GM18951 (cell line): ENCODE measurements at regions not wholly inside any gene's neighbourhood (a gene's known extent, or its start where the extent isn't known, plus 50 kb on each side); places are given as distances from the start of the nearest gene placed in this dataset.

Experiments used
- POLR2A ChIP-seq: IDR thresholded peaks from 4 replicates; pipeline ENCODE4 v1.6.1; 2011; ENCODE audit warnings: mild to moderate bottlenecking; ENCODE audit not compliant: insufficient read length, insufficient read depth; ENCODE audit errors: extremely low read depth
- in situ Hi-C: fragments of 300-500 bp; cut with MboI; formaldehyde crosslinking; loops from one replicate; pipeline ENCODE4 v1.12.0; 2022; ENCODE audit warnings: low sequenced_read_pairs, mixed read lengths, inconsistent platforms; ENCODE audit not compliant: unreplicated experiment

GRCh38 chr10:1939016-1939415 lies 201.7 kb upstream of the ADARB2 start:
- TF ChIP-seq POLR2A, result no peak
- in situ Hi-C loops, result no loop called here

DNA sequence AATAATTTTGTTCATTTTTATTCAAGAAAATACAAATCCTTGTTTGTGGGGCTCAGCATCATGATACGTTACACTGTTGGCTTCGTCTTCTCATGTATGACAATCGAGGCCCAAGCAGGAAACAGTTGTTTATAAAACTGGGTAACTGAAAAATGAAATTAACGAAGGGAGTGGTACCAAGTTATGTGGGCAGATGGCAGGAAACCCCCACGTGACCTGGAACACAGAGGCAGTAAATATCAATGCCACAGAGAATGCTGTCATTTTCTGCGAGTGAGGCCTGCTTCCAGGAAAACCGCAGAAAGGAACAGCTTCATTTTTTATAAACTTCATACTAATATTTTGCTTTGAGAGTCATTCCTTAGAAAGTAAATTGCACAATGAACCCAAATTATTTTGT lies 201.0 kb upstream of the ADARB2 start:
- in situ Hi-C loops, result no loop called here
- TF ChIP-seq POLR2A, result no peak

GRCh38 chr10:1935912-1936311 lies 198.6 kb upstream of the ADARB2 start:
- in situ Hi-C loops, result no loop called here
- no peak for TF ChIP-seq POLR2A

GRCh38 chr10:1933215-1933614 lies 195.9 kb upstream of the ADARB2 start:
- TF ChIP-seq POLR2A, result no peak
- in situ Hi-C loops, result no loop called here

- no peak for TF ChIP-seq POLR2A
Observed at GRCh38 chr10:1932692-1933094, 195.4 kb upstream of the ADARB2 start.

DNA sequence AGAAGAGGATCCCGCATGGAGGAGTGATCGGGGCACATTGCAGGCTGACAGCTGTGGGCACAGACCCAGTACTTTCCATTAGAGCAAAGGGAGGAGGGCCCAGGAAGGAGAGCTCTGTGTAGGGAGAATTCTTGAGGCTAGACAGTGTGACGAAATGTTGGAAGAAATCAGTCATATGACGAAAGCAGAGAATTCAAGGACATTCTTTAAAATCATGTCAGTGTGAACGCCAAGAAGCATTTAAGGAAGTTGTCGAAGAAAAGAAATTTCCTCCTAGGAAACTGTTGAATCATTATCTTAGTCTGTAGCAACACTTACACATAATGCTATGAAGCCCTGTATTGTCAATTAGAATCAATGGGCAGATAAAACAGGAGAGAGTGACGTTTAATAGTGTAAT lies 191.3 kb upstream of the ADARB2 start:
- in situ Hi-C loops, result no loop called here
- TF ChIP-seq POLR2A, result no peak

More at GRCh38 chr10:1932692-1933094, 195.4 kb upstream of the ADARB2 start:
- in situ Hi-C loops, result no loop called here

- in situ Hi-C loops, result no loop called here
- TF ChIP-seq POLR2A, result no peak
Observed at GRCh38 chr10:1923998-1924397, 186.7 kb upstream of the ADARB2 start.

DNA sequence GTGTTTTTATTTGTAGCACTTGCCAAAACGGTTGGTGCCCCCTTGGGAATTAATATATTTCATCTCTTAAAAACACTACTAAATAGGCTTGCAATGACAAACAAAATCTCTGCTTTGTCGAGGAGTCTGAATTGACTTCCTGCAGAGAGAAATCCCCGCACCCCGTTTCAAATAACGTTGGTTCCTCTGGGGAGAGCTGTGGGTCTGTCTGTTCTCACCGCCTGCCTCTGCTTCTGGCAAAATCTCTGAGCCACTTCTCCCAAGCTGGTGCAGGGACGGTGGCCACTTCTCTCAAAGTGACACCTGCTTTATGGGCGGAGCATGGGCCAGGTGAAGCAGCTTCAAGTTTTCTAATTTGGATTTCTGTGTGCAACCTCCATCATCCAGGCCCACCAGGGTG lies 186.3 kb upstream of the ADARB2 start:
- in situ Hi-C loops, result no loop called here
- no peak for TF ChIP-seq POLR2A

GRCh38 chr10:1920941-1921340 lies 183.6 kb upstream of the ADARB2 start:
- in situ Hi-C loops, result no loop called here
- no peak for TF ChIP-seq POLR2A

- no peak for TF ChIP-seq POLR2A
- in situ Hi-C loops, result no loop called here
Observed at GRCh38 chr10:1920127-1920526, 182.8 kb upstream of the ADARB2 start.

- in situ Hi-C loops, result no loop called here
- TF ChIP-seq POLR2A, result no peak
Observed at GRCh38 chr10:1911771-1912170, 174.4 kb upstream of the ADARB2 start.

GRCh38 chr10:1903982-1904381 lies 166.7 kb upstream of the ADARB2 start:
- in situ Hi-C loops, result no loop called here
- TF ChIP-seq POLR2A, result no peak

DNA sequence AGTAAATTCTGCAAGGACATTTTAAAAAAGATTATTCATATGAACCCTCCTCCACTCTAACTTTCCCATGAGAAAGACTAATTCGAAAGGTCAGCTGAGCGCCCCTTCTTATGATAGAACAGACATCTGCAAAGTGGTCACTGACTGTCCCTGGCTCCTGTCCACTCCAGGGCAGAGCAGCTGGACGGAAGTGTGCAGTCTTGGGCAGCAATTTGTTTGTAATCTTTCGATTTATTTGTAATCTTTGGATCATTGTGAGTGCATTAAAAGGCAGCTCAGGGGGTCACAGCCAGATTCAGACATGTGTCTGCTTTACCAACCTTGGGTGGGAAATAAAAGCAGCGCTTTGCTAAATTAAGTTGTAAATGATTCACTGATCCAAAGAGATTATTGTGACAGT lies 158.8 kb upstream of the ADARB2 start:
- TF ChIP-seq POLR2A, result no peak
- in situ Hi-C loops, result no loop called here

DNA sequence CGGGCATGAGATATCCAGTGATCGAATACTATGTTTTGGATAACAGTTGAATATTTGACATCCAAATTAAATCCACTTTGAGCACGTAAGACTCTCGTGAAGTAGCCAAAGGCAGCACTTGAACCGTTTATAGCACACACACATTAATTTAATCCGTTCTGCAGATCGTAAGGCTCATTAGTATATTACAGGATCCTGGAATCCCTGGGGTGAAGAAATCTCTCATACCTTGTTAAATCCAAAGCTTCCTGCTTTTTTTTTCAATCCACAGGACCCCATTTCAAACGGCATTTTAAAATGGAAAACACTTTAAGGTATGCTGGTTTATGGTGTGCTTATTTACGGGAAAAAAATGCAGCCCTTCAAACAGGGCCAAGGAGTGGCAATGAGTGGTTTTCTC lies 158.4 kb upstream of the ADARB2 start:
- no peak for TF ChIP-seq POLR2A
- in situ Hi-C loops, result no loop called here

DNA sequence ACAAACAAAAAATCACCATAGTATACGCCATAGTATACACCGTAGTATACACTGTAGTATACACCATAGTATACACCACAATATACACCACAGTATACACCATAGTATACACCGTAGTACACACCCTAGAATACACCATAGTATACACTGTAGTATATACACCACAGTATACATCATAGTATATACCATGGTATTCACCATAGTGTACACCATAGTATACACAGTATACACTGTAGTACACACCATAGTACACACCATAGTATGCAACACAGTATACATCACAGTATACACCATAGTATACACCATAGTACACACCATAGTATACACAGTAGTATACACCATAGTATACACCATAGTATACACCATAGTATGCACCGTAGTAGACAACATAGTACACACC lies 157.6 kb upstream of the ADARB2 start:
- in situ Hi-C loops, result no loop called here
- TF ChIP-seq POLR2A, result no peak
